GM19238 (cell line): ENCODE measurements at regions not wholly inside any gene's neighbourhood (a gene's known extent, or its start where the extent isn't known, plus 50 kb on each side); places are given as distances from the start of the nearest gene placed in this dataset.
"Not testable (repeated sequence)": the region's sequence is repeated elsewhere in the genome, so short reads cannot be mapped to it uniquely, and the experiment has no call there.

Source experiments
- DNase-seq: peaks from one replicate; pipeline ENCODE4 v3.0.0; 2011; ENCODE audit warnings: low spot score; ENCODE audit not compliant: insufficient read length

GRCh38 chr6:168369786-168370185, 50.2 kb upstream of the DACT2 start:
- no peak for DNase-seq

- peak; percentile 23 for DNase-seq
These were observed 50.9 kb upstream of the DACT2 start for GRCh38 chr6:168370310-168370991.

DNA sequence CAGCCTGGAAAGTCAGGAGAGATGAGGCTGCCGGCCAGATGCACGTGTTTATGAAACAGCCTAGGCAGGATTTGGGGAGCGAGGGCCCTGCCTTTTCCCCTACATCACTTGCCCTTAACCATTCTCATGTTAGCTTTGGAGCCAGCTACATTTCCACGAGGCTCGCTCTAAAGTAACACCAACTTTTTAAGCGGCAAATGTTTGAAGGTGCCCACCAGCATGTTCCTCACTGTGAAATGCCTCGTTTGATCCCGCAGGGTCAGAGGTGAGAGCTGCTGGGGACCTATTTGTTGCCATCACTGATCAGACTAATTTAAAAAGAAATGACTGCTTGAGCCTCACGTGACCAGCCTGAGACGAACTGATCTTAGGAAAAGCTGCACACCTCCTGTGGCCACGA, 51.6 kb upstream of the DACT2 start:
- no peak for DNase-seq

DNA sequence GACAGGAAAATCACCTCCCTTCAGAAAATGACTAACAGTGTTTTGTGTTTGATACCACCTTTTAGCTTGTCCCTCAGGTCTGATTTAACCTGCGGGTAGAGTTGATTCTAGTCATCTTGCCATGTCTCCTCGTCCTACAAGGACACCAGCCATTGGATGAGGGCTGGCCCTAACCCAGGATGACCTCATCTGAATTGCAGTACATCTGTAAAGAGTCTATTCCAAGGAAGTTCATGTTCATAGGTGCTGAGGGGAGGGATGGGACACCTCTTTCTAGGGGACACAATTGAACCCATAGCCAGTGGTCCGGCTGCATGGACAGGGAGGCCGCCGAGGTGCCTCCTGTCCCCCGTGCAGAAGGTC, 52.0 kb upstream of the DACT2 start:
- DNase-seq = no peak

GRCh38 chr6:168371981-168372711, 52.6 kb upstream of the DACT2 start:
- no peak for DNase-seq

DNA sequence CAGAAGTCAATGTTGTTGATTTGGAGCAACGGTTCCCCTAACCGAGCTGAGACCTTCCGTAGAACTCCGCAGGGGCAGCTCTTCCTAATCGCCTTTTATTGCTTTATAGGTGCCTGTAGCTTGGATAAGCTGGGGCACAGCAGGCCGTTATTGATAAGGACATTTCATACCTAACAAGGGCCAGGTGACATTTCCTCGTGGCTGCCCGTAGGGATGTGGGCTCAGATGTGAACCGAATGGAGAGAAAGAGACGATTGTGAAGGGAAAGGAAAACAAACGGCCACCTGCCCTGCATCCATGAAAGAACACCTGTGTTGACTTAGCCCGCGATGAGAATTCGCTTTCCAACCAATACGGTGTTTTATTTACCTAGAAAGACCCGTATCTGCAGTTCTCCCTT, 53.3 kb upstream of the DACT2 start:
- DNase-seq = no peak

GRCh38 chr6:168373389-168373788, 53.8 kb upstream of the DACT2 start:
- no peak for DNase-seq

GRCh38 chr6:168374051-168374502, 54.5 kb upstream of the DACT2 start:
- DNase-seq = no peak

DNA sequence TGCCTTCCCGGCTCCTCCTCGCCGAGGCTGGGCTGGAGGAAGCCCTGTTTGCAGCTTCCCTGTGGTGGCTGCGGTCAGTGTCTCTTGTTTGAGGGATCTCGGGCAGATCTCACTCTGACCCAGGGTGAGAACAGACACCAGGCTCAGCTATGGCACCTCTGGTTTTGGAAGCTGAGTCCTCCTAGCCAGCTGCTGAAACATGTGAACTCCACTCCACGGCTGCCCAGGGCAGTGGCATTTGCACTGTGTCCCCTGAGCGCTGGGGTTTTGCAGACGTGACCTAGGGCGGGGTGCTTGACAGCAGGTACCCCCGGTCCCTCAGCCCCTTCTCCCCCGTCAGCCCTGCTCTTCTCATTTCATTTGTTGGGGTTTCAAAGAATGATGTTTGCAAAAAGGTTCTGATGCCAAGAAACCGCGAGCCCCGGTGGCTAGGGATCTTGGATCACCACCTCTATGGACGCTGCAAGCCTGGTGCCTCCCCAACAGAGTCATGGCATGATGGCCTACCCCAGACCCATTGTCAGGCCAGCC, 55.0 kb upstream of the DACT2 start:
- no peak for DNase-seq

DNA sequence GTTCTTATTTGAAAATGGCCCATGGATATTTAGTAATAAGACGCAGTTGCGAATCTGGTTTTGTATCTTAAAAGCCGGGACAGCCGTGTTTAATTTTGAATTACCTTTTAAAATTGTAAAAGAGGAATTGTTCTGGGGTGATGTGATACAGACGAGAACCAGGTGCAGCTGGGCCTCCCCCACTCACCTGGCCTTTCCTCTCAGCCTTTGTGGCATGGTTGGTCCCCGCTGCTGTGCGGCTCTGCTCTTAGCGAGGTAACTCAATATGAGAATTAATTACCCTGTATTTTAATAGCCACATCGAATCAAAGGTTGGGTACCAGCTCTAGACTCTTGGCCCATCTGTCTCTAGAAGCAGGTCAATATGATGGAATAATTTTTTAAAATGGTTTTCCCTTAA, 56.5 kb upstream of the DACT2 start:
- no peak for DNase-seq

- DNase-seq = no peak
These were observed 57.4 kb upstream of the DACT2 start for GRCh38 chr6:168376811-168377483.

DNA sequence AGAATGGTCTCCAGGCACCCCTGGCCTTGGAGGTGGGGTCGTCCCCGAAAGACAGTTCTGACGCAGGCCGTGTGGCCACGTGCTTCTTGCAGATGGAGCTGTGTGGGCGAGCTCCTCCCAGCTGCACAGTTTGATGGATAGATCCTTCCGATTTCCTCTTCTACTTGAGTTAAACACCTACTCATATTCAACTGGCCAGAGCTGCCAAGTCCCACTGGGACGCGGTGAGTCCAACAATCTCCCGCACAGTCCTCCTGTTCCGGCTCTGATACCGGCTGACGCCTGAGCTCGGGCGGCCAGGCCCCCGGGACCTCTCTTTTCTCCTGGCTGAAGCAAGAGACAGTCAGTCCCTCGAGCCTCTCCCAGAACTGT, 57.9 kb upstream of the DACT2 start:
- no peak for DNase-seq

DNA sequence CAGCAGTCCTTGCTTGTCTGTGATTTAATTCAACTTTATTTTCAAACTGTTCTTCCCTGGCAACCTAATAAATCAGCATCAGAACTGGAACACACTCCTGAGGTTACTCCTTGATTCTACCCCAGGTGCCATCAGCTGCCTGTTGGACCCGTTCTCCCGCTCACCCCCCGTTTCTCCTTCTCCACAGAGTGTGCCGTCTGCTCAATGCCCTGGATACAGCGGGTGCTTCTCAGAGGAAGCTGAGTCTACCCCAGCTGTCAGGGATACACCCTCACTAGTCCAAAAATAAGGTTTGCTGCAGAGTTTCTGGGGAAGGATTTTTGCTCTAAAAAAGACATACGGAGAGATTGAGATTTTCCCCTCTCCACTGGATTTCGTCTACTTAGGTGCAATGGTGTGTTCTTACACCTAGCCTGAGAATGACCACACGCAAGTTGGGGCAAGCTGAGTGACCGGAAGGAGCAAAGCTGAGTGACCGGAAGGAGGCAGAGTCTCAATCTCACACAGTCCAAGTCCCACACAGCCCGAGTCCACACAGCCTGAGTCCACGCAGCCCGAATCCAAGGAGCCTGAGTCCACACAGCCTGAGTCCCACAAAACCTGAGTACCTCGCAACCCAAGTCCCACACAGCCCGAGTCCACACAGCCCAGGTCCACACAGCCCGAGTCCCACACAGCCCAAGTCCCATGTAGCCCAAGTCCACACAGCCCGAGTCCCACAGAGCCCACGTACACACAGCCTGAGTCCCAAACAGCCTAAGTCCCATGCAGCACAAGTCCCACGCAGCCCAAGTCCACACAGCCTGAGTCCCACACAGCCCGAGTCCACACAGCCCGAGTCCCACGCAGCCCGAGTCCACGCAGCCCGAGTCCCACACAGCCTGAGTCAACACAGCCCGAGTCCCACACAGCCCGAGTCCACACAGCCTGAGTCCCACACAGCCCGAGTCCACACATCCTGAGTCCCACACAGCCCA, 58.6 kb upstream of the DACT2 start:
- DNase-seq = no peak

- DNase-seq = not testable (repeated sequence)
These were observed 60.0 kb upstream of the DACT2 start for GRCh38 chr6:168379579-168379978.

DNA sequence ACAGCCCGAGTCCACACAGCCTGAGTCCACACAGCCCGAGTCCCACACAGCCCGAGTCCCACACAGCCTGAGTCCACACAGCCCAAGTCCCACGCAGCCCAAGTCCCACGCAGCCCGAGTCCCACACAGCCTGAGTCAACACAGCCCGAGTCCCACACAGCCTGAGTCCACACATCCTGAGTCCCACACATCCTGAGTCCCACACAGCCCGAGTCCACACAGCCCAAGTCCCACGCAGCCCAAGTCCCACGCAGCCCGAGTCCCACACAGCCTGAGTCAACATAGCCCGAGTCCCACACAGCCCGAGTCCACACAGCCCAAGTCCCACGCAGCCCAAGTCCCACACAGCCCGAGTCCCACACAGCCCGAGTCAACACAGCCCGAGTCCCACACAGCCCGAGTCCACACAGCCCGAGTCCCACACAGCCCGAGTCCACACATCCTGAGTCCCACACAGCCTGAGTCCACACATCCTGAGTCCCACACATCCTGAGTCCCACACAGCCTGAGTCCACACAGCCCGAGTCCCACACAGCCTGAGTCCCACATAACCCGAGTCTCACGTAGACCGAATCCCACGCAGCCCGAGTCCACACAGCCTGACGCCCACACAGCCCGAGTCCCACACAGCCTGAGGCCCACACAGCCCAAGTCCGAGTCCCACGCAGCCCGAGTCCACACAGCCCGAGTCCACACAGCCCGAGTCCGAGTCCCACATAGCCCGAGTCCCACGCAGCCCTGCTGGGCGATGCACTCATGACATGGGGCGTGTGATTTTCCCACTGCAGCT, 60.6 kb upstream of the SMOC2 start:
- not testable (repeated sequence) for DNase-seq

- DNase-seq = no peak
These were observed 59.9 kb upstream of the SMOC2 start for GRCh38 chr6:168380956-168381605.

DNA sequence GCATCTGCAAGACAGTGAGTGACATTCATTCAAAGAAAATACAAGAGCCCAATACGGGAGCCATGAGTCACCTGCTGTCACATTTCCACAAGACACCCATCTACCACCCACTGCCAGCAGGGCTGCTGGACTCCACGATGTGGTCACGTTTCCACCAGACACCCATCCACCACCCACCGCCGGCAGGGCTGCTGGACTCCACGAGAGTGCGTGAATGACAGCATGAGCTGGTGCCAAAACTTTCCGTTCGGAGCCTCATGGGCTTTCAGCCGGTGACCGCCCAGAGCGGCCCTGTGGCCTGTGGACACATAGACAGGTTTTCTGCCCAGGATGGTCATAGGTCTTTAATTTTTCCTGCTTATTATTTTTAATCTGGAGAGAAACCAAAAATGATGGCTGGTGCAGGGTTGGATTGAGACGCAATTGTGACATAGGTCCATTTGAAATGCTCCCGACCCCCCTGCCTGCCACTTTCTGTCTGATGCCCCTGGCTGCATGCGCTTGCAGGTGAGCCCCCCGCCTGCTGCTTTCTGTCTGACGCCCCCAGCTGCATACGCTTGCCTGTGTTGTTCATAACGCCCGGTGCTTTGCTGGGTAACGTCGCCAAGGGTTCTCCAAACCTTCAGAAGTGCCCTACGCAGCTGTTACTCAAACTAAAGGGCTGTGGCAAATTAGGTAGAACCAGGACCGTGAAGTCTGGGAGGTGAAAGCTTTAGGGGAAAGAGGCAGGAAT, 59.1 kb upstream of the SMOC2 start:
- no peak for DNase-seq

- DNase-seq = no peak
These were observed 57.7 kb upstream of the SMOC2 start for GRCh38 chr6:168383062-168383854.
